PC-3 (cell line): ENCODE measurements at regions not wholly inside any gene's neighbourhood (a gene's known extent, or its start where the extent isn't known, plus 50 kb on each side); places are given as distances from the start of the nearest gene placed in this dataset.

Source experiments
- ATAC-seq: fragments of 200-7000 bp; cut with Tn5 transposase; 2 replicates; pipeline ENCODE4 v1.9.1; 2020; ENCODE audit warnings: mild to moderate bottlenecking, moderate library complexity
- BruUV-seq: library from RNA; stranded (reverse); fragments of 400-500 nt; replicated peaks from 2 replicates; lab custom pipeline; 2021; lab: Mats Ljungman, UMichigan
- CTCF ChIA-PET: fragments of 300-600 bp; sonication (Branson Sonifier 250); formaldehyde crosslinking; loops from one replicate; lab custom pipeline; 2022; ENCODE audit warnings: antibody characterized with exemption; lab: Charles Lee
- POLR2A ChIA-PET: fragments of 300-600 bp; sonication (Branson Sonifier 250); formaldehyde crosslinking; loops from one replicate; lab custom pipeline; 2022; ENCODE audit warnings: antibody characterized with exemption; ENCODE audit not compliant: unreplicated experiment; lab: Charles Lee
- DNase-seq: peaks from one replicate; pipeline ENCODE4 v3.0.0-alpha.2; 2015
- H2AFZ ChIP-seq: fragments of 300-600 bp; sonication (generic); 2 replicates; pipeline ENCODE4 v1.6.0; 2016; ENCODE audit warnings: antibody characterized with exemption, low read length
- H3F3A ChIP-seq: fragments of 300-600 bp; sonication (generic); one replicate; pipeline ENCODE4 v1.6.0; 2017; ENCODE audit warnings: antibody characterized with exemption, low read length, control low read depth, mild to moderate bottlenecking; ENCODE audit not compliant: unreplicated experiment
- H3K27ac ChIP-seq: fragments of 300-600 bp; sonication (generic); 2 replicates; pipeline ENCODE4 v1.5.1; 2016; ENCODE audit warnings: mild to moderate bottlenecking, low read length
- H3K27me3 ChIP-seq: fragments of 300-600 bp; sonication (generic); 2 replicates; pipeline ENCODE4 v1.6.1; 2016; ENCODE audit warnings: low read length, mixed read lengths
- H3K36me3 ChIP-seq: fragments of 300-600 bp; sonication (generic); 2 replicates; pipeline ENCODE4 v1.6.1; 2016; ENCODE audit warnings: low read depth, mixed run types, low read length, mixed read lengths
- H3K4me1 ChIP-seq: fragments of 300-600 bp; sonication (generic); 2 replicates; pipeline ENCODE4 v1.5.1; 2016; ENCODE audit warnings: low read length; ENCODE audit not compliant: insufficient read depth
- H3K4me2 ChIP-seq: fragments of 300-600 bp; sonication (generic); 2 replicates; pipeline ENCODE4 v1.6.0; 2016; ENCODE audit warnings: low read length
- H3K4me3 ChIP-seq: fragments of 300-600 bp; sonication (generic); 2 replicates; pipeline ENCODE4 v1.5.1; 2016; ENCODE audit warnings: mild to moderate bottlenecking, low read length, mixed read lengths
- H3K79me2 ChIP-seq: fragments of 300-600 bp; sonication (generic); 2 replicates; pipeline ENCODE4 v1.6.1; 2017; ENCODE audit warnings: low read length, mixed read lengths
- H3K9ac ChIP-seq: fragments of 300-600 bp; sonication (generic); 2 replicates; pipeline ENCODE4 v1.6.0; 2016; ENCODE audit warnings: mild to moderate bottlenecking, low read length
- H3K9me2 ChIP-seq: fragments of 300-600 bp; sonication (generic); replicated peaks from 2 replicates; pipeline ENCODE4 v1.6.1; 2016; ENCODE audit warnings: mixed run types, low read length, mixed read lengths
- H3K9me3 ChIP-seq: fragments of 300-600 bp; sonication (generic); 2 replicates; pipeline ENCODE4 v1.6.1; 2016; ENCODE audit warnings: low read length, mixed read lengths
- H4K20me1 ChIP-seq: fragments of 300-600 bp; sonication (generic); 2 replicates; pipeline ENCODE4 v1.6.1; 2016; ENCODE audit warnings: low read length, mixed read lengths
- EZH2 ChIP-seq: fragments of 300-600 bp; sonication (generic); IDR thresholded peaks from one replicate; pipeline ENCODE4 v1.6.1; 2017; ENCODE audit warnings: antibody characterized with exemption, mild to moderate bottlenecking, low read length; ENCODE audit not compliant: unreplicated experiment
- EZH2phosphoT487 ChIP-seq: fragments of 300-600 bp; sonication (generic); IDR thresholded peaks from 2 replicates; pipeline ENCODE4 v1.6.1; 2018; ENCODE audit warnings: mild to moderate bottlenecking, antibody characterized with exemption, low read length, borderline replicate concordance
- intact Hi-C: fragments of 100-400 bp; cut with micrococcal nuclease; formaldehyde crosslinking; loops from 2 replicates; pipeline ENCODE4 v1.9.0; 2023
- TF ChIP-seq, protein P1 (sequence below): fragments of 300-600 bp; sonication (generic); conservative IDR thresholded peaks from 2 replicates; pipeline ENCODE4 v1.5.1; 2017; ENCODE audit warnings: antibody characterized with exemption, low read depth, mild to moderate bottlenecking, low read length

DNA sequence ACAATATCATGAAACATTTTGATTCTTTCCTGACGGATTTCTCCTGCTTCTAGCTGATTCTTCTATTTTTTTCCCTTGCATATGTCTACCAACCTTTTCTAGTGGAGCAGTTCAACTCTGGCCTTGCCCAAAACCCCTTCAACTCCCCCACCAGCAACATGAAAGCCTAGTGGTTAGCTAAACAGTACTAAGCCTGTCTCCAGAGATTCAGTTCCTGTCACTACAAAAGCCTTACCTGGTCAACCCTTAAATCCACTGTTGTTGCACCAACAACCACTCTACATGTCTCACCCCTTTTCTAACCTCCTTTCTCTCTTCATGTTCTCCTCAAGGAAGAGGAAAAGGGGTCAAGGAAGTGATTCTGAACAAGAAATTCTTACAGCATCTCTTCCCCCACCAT, 74.8 kb upstream of the PIK3R1 start:
- TF ChIP-seq, protein P1, sequence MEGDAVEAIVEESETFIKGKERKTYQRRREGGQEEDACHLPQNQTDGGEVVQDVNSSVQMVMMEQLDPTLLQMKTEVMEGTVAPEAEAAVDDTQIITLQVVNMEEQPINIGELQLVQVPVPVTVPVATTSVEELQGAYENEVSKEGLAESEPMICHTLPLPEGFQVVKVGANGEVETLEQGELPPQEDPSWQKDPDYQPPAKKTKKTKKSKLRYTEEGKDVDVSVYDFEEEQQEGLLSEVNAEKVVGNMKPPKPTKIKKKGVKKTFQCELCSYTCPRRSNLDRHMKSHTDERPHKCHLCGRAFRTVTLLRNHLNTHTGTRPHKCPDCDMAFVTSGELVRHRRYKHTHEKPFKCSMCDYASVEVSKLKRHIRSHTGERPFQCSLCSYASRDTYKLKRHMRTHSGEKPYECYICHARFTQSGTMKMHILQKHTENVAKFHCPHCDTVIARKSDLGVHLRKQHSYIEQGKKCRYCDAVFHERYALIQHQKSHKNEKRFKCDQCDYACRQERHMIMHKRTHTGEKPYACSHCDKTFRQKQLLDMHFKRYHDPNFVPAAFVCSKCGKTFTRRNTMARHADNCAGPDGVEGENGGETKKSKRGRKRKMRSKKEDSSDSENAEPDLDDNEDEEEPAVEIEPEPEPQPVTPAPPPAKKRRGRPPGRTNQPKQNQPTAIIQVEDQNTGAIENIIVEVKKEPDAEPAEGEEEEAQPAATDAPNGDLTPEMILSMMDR, result no peak
- TF ChIP-seq EZH2, result no peak
- no peak for TF ChIP-seq EZH2phosphoT487
- Histone ChIP-seq H3K9me2 (no peaks in the 10 kb centered on the region), H3K27ac (no peak overlapping the region), H3K4me1 (no peaks in the 10 kb centered on the region), H3K79me2 (no peaks in the 10 kb centered on the region), H3K9ac (no peak overlapping the region), H3K36me3 (no peaks in the 10 kb centered on the region), H3K9me3 (no peaks in the 10 kb centered on the region), H3F3A (no peaks in the 10 kb centered on the region), H3K4me3 (no peak overlapping the region), H2AFZ (no peak overlapping the region), H3K27me3 (no peaks in the 10 kb centered on the region), H4K20me1 (no peaks in the 10 kb centered on the region), H3K4me2 (no peak overlapping the region)
- DNase-seq, result no peak
- ChIA-PET CTCF (no interaction called here), POLR2A (no interaction called here)
- intact Hi-C loops, result no loop called here
- BruUV-seq, result no TSS peak
- no peak for ATAC-seq

DNA sequence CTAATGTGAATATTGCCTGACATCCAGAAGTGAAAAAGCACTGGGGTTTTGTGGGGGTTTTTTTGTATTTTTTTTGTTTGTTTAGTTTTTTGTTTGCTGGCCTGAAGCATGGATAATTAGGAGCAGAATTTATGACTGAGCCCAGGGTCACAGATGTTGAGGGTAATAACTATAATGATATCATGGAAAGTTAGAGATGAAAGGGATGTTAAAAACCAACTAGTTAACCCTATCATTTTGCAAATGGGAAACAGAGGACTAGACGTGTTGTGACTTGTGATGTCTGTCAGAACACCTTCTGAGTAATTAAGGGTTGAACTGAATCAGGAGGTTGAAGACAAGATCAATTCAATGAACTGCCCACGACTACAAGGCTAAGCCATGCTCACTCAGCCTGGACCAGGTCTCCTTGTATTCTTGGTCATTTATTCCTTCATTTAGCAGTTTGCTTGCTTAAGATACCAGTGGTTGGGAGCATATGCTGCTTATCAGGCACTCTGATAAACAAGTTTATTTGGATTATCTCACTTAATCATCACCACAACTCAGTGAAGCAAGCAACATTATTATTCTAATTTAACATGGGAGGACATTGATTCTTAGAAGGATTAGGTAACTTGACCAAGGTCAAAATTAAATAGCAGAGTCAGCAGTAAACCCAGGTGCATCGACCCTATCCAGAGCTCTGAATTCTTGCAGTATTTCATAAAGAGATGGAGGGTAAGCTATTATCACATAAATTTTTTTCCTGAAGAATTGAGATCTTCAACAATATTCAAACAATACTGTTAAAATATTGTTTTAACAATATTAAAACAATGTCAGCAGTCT, 75.7 kb upstream of the PIK3R1 start:
- no peak overlapping the region for H3K9ac ChIP-seq
- no peak for TF ChIP-seq EZH2
- TF ChIP-seq, protein P1, result no peak
- no peak for TF ChIP-seq EZH2phosphoT487
- H3K79me2 ChIP-seq, result no peaks in the 10 kb centered on the region
- no peaks in the 10 kb centered on the region for H3K9me3 ChIP-seq
- no peak overlapping the region for H3K27ac ChIP-seq
- H3K4me2 ChIP-seq, result no peak overlapping the region
- H4K20me1 ChIP-seq, result no peaks in the 10 kb centered on the region
- H3K9me2 ChIP-seq, result no peaks in the 10 kb centered on the region
- no TSS peak for BruUV-seq
- H3K4me1 ChIP-seq, result no peaks in the 10 kb centered on the region
- intact Hi-C loops, result no loop called here
- no peaks in the 10 kb centered on the region for H3K36me3 ChIP-seq
- H3F3A ChIP-seq, result no peaks in the 10 kb centered on the region
- ATAC-seq, result no peak
- no peak overlapping the region for H3K4me3 ChIP-seq
- DNase-seq, result no peak
- H2AFZ ChIP-seq, result no peak overlapping the region
- POLR2A ChIA-PET, result interaction anchor here (0.5 kb wide), 1 partner anchor 385 kb away, joined by 3 read pairs; no protein-coding TSS in a partner anchor
- no peaks in the 10 kb centered on the region for H3K27me3 ChIP-seq
- CTCF ChIA-PET, result no interaction called here

DNA sequence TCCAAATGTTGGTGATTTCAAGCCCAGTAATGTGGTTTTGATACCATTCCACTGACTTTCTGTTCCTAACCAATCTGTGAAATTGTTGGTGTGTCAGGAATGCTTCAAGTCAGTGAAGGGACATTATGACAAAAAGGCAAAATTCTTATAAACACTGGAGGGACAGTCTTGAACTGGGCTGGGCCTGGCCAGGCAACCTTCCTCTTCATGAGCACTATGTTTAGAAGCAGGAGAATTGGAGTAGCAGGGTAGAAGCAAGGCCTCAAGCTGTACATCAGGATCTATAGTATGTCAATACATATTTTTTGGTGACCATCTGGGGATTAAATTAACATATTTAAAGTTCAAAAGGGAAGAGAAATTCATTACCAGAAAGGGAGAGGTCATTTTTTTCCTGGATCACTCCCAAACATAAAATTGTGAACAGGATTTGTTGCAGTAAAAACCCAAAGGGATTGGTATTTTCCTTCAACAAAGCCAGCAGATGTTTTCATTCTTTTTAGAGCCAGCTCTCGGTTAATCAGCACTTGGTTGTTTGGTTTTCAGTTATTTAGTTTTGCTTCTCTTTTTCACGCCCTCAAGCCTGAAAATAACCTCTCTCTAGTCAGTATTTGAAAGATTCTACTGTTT, 77.9 kb upstream of the PIK3R1 start:
- Histone ChIP-seq H3K9ac (no peak overlapping the region), H3K9me3 (no peaks in the 10 kb centered on the region), H4K20me1 (no peaks in the 10 kb centered on the region), H3K36me3 (no peaks in the 10 kb centered on the region), H3K79me2 (no peaks in the 10 kb centered on the region), H3F3A (no peaks in the 10 kb centered on the region), H3K4me3 (no peak overlapping the region), H3K4me1 (no peaks in the 10 kb centered on the region), H3K27ac (no peak overlapping the region), H3K9me2 (no peaks in the 10 kb centered on the region), H3K27me3 (no peaks in the 10 kb centered on the region), H3K4me2 (no peak overlapping the region), H2AFZ (no peak overlapping the region)
- ATAC-seq, result no peak
- no peak for TF ChIP-seq EZH2phosphoT487
- TF ChIP-seq EZH2, result no peak
- TF ChIP-seq, protein P1, result no peak
- POLR2A ChIA-PET, result no interaction called here
- no TSS peak for BruUV-seq
- intact Hi-C loops, result no loop called here
- DNase-seq, result no peak
- CTCF ChIA-PET, result no interaction called here
